ENCODE measurements at regions not wholly inside any gene's neighbourhood (a gene's known extent, or its start where the extent isn't known, plus 50 kb on each side); places are given as distances from the start of the nearest gene placed in this dataset.
A peak's percentile ranks its signal among the peaks of the same experiment; 100 is the strongest.
"Not testable (repeated sequence)": the region's sequence is repeated elsewhere in the genome, so short reads cannot be mapped to it uniquely, and the experiment has no call there.

GRCh38 chr12:19671695-19672094 lies 232.4 kb downstream of the AEBP2 start (continued):
- peak; percentile 96; the same call in 1 of the 2 replicates for TF ChIP-seq TSHZ2 (CRISPR knock-in tag; IDR thresholded peaks at IDR 0.05)
- no peak for TF ChIP-seq OSR1 (CRISPR knock-in tag; IDR thresholded peaks at IDR 0.05)

- TF ChIP-seq SNAI2 (CRISPR knock-in tag; IDR thresholded peaks at IDR 0.05): no peak
- TF ChIP-seq RARB (CRISPR knock-in tag; IDR thresholded peaks at IDR 0.05): no peak
- no peak for TF ChIP-seq ZC3H10 (CRISPR knock-in tag; IDR thresholded peaks at IDR 0.05)
- no peak for TF ChIP-seq TSHZ2 (CRISPR knock-in tag; IDR thresholded peaks at IDR 0.05)
- TF ChIP-seq GLIS3 (CRISPR knock-in tag; IDR thresholded peaks at IDR 0.05): no peak
- no peak for TF ChIP-seq ESRRG (CRISPR knock-in tag; IDR thresholded peaks at IDR 0.05)
- ATAC-seq: no peak
Observed at GRCh38 chr12:19674437-19674836, 235.1 kb downstream of the AEBP2 start.

- TF ChIP-seq TCF4 (CRISPR knock-in tag; IDR thresholded peaks at IDR 0.05; ENCODE audit: borderline replicate concordance): no peak
- no peak for TF ChIP-seq TSHZ2 (CRISPR knock-in tag; IDR thresholded peaks at IDR 0.05)
- TF ChIP-seq ZFP30 (CRISPR knock-in tag; IDR thresholded peaks at IDR 0.05): no peak
- TF ChIP-seq PATZ1 (CRISPR knock-in tag; IDR thresholded peaks at IDR 0.05; ENCODE audit: borderline replicate concordance): no peak
- no peak for TF ChIP-seq CSDC2 (CRISPR knock-in tag; IDR thresholded peaks at IDR 0.05)
- ATAC-seq: no peak
Observed at GRCh38 chr12:19675361-19675760, 236.1 kb downstream of the AEBP2 start.

- ATAC-seq: not testable (repeated sequence)
Observed at GRCh38 chr12:19678501-19678900, 239.2 kb downstream of the AEBP2 start.

GRCh38 chr12:19681007-19681406 lies 241.7 kb downstream of the AEBP2 start:
- TF ChIP-seq ZNF565 (CRISPR knock-in tag; conservative IDR thresholded peaks at IDR 0.05; ENCODE audit: low read depth) (no peak), TCF4 (CRISPR knock-in tag; IDR thresholded peaks at IDR 0.05; ENCODE audit: borderline replicate concordance) (no peak), RARB (CRISPR knock-in tag; IDR thresholded peaks at IDR 0.05) (no peak), POU6F1 (CRISPR knock-in tag; IDR thresholded peaks at IDR 0.05; ENCODE audit: borderline replicate concordance, low read depth) (no peak)
- no peak for ATAC-seq

Measured in SK-N-SH treated with all-trans-retinoic acid at 6 μM for 48 hours (cell line).